ENCODE measurements at regions not wholly inside any gene's neighbourhood (a gene's known extent, or its start where the extent isn't known, plus 50 kb on each side); places are given as distances from the start of the nearest gene placed in this dataset.

DNA sequence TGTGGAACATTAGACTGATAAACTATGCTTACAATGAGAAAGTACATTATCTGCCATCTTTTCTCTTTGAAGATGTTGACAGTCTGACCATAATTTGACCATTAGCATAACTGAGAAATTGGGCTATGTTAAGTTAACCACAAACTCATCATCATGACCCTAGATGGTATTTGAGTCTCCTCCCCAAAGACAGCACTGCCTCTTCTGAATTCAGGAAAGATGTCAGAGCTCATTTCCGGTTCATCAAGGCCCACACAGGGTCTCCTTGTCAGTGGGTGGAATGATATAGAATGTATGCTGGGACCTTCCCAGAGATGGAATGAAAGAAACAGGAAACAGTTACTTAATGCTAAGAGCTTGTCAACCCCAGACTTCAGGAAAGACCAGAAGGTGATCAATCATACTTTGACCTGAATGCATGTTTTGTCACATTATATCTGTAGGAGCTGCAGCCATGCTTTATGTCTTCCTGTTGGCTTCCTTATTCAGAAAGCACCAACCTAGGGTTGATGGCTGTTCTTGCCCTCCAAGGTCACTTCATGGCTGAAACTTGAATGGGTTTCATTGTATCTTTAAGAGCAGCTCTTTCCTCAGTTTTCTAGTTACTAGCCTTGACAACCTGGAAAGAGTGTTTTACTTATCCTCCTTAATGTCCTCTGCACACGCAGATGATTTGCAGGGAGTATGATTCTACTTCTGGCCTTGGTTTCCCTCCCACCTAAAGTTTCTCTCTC lies 99.1 kb upstream of the NEUROD1 start:
- H3K36me3 ChIP-seq (ENCODE audit: control insufficient read depth, low read length), result no peaks in the 10 kb centered on the region
- H3F3A ChIP-seq (ENCODE audit: control insufficient read depth, insufficient read depth), result no peaks in the 10 kb centered on the region
- peaks cover 21% of the 10 kb centered on the region for H3K4me1 ChIP-seq (ENCODE audit: control insufficient read depth, low read length)
- H3K79me2 ChIP-seq (ENCODE audit: control insufficient read depth, low read length), result no peaks in the 10 kb centered on the region
- no peak for TF ChIP-seq EZH2phosphoT487 (IDR thresholded peaks at IDR 0.05; ENCODE audit: borderline replicate concordance, low read length)
- TF ChIP-seq, protein P1, sequence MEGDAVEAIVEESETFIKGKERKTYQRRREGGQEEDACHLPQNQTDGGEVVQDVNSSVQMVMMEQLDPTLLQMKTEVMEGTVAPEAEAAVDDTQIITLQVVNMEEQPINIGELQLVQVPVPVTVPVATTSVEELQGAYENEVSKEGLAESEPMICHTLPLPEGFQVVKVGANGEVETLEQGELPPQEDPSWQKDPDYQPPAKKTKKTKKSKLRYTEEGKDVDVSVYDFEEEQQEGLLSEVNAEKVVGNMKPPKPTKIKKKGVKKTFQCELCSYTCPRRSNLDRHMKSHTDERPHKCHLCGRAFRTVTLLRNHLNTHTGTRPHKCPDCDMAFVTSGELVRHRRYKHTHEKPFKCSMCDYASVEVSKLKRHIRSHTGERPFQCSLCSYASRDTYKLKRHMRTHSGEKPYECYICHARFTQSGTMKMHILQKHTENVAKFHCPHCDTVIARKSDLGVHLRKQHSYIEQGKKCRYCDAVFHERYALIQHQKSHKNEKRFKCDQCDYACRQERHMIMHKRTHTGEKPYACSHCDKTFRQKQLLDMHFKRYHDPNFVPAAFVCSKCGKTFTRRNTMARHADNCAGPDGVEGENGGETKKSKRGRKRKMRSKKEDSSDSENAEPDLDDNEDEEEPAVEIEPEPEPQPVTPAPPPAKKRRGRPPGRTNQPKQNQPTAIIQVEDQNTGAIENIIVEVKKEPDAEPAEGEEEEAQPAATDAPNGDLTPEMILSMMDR (IDR thresholded peaks at IDR 0.05; ENCODE audit: low read depth, low read length, poor library complexity, severe bottlenecking), result no peak
- H3K4me3 ChIP-seq (ENCODE audit: low read length), result no peak overlapping the region
- no peaks in the 10 kb centered on the region for H3K9me3 ChIP-seq (ENCODE audit: control insufficient read depth, insufficient read depth, low read length)
- H3K27ac ChIP-seq (ENCODE audit: low read depth, low read length), result no peak overlapping the region
- H3K9me2 ChIP-seq (replicated peaks; ENCODE audit: control insufficient read depth, low read length), result no peaks in the 10 kb centered on the region
- H3K27me3 ChIP-seq (ENCODE audit: control insufficient read depth, low read length), result no peaks in the 10 kb centered on the region
- H3K4me2 ChIP-seq (ENCODE audit: low read length), result no peak overlapping the region
- H4K20me1 ChIP-seq (ENCODE audit: control insufficient read depth, insufficient read depth, low read depth, low read length), result no peaks in the 10 kb centered on the region

DNA sequence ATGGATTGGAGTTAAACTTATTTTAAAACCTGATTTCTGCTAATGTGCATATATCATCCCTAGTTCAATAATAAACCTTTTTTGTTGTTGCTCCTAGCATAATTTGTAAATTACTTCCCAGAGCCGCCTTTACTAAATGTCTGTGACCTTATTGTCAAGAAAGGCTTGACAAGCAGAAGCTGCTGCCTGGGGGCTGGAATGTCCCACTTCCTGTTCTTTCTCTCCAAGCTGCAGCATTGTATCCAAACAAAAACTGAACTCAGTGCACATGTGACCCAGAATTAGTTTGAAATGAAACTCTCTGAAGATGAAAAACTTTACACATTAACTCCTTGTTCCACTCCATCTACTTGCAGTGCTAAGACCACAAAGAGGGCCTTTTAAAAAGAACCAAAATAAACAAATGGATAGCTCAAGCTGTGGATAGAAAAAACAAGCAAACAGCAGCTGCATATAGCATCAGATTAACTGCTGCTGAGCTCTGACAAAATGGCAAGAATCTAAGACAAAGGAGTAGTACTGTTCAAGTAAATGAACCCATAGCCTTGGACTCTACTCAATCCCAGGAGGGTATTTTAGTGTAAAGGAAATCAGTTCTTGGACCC lies 99.8 kb upstream of the NEUROD1 start:
- H3K27me3 ChIP-seq (ENCODE audit: control insufficient read depth, low read length), result no peaks in the 10 kb centered on the region
- TF ChIP-seq, protein P1 (IDR thresholded peaks at IDR 0.05; ENCODE audit: low read depth, low read length, poor library complexity, severe bottlenecking), result no peak
- TF ChIP-seq EZH2phosphoT487 (IDR thresholded peaks at IDR 0.05; ENCODE audit: borderline replicate concordance, low read length), result no peak
- H3K4me1 ChIP-seq (ENCODE audit: control insufficient read depth, low read length), result peaks cover 14% of the 10 kb centered on the region
- no peak overlapping the region for H3K27ac ChIP-seq (ENCODE audit: low read depth, low read length)
- no peaks in the 10 kb centered on the region for H3K79me2 ChIP-seq (ENCODE audit: control insufficient read depth, low read length)
- H3K9me2 ChIP-seq (replicated peaks; ENCODE audit: control insufficient read depth, low read length), result no peaks in the 10 kb centered on the region
- no peaks in the 10 kb centered on the region for H4K20me1 ChIP-seq (ENCODE audit: control insufficient read depth, insufficient read depth, low read depth, low read length)
- no peaks in the 10 kb centered on the region for H3K36me3 ChIP-seq (ENCODE audit: control insufficient read depth, low read length)
- no peaks in the 10 kb centered on the region for H3K9me3 ChIP-seq (ENCODE audit: control insufficient read depth, insufficient read depth, low read length)
- H3F3A ChIP-seq (ENCODE audit: control insufficient read depth, insufficient read depth), result no peaks in the 10 kb centered on the region
- H3K4me3 ChIP-seq (ENCODE audit: low read length), result no peak overlapping the region
- no peak overlapping the region for H3K4me2 ChIP-seq (ENCODE audit: low read length)

DNA sequence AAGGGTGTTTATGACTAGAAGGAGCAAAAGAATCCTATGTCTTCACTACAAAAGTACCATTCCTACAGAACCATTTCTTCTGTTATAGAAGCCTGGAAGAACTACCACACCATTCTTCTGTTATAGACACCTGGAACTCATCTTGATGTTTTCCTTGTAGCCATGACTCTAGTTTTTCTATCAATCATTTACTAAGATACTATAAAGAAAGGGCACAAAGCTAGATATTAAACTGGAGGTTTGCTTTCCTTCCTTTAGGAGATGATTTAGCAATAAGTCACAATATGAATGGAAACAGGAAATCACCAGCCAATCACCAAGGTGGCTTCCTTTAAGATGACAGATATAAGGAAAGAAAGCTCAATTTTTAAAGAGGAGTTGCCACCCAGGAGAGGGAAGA lies 100.3 kb upstream of the NEUROD1 start:
- H3K4me3 ChIP-seq (ENCODE audit: low read length), result no peak overlapping the region
- H3K4me1 ChIP-seq (ENCODE audit: control insufficient read depth, low read length), result peaks cover 13% of the 10 kb centered on the region
- H3K27me3 ChIP-seq (ENCODE audit: control insufficient read depth, low read length), result no peaks in the 10 kb centered on the region
- no peaks in the 10 kb centered on the region for H3K9me3 ChIP-seq (ENCODE audit: control insufficient read depth, insufficient read depth, low read length)
- H3F3A ChIP-seq (ENCODE audit: control insufficient read depth, insufficient read depth), result no peaks in the 10 kb centered on the region
- H3K4me2 ChIP-seq (ENCODE audit: low read length), result no peak overlapping the region
- no peaks in the 10 kb centered on the region for H4K20me1 ChIP-seq (ENCODE audit: control insufficient read depth, insufficient read depth, low read depth, low read length)
- H3K79me2 ChIP-seq (ENCODE audit: control insufficient read depth, low read length), result no peaks in the 10 kb centered on the region
- H3K36me3 ChIP-seq (ENCODE audit: control insufficient read depth, low read length), result no peaks in the 10 kb centered on the region
- H3K9me2 ChIP-seq (replicated peaks; ENCODE audit: control insufficient read depth, low read length), result no peaks in the 10 kb centered on the region
- TF ChIP-seq EZH2phosphoT487 (IDR thresholded peaks at IDR 0.05; ENCODE audit: borderline replicate concordance, low read length), result no peak
- TF ChIP-seq, protein P1 (IDR thresholded peaks at IDR 0.05; ENCODE audit: low read depth, low read length, poor library complexity, severe bottlenecking), result no peak
- H3K27ac ChIP-seq (ENCODE audit: low read depth, low read length), result no peak overlapping the region
